AG10803 (cell line): ENCODE measurements at regions not wholly inside any gene's neighbourhood (a gene's known extent, or its start where the extent isn't known, plus 50 kb on each side); places are given as distances from the start of the nearest gene placed in this dataset.

Experiments used
- DNase-seq: peaks from one replicate; pipeline ENCODE4 v3.0.0; 2010; ENCODE audit warnings: low read depth
- H3K4me3 ChIP-seq: 2 replicates; pipeline ENCODE4 v1.5.1; 2011; ENCODE audit warnings: mild to moderate bottlenecking, low read length, control low read depth
- CTCF ChIP-seq: conservative IDR thresholded peaks from 2 replicates; pipeline ENCODE4 v1.5.1; 2011; ENCODE audit warnings: mild to moderate bottlenecking, low read length, control low read depth, inconsistent platforms

DNA sequence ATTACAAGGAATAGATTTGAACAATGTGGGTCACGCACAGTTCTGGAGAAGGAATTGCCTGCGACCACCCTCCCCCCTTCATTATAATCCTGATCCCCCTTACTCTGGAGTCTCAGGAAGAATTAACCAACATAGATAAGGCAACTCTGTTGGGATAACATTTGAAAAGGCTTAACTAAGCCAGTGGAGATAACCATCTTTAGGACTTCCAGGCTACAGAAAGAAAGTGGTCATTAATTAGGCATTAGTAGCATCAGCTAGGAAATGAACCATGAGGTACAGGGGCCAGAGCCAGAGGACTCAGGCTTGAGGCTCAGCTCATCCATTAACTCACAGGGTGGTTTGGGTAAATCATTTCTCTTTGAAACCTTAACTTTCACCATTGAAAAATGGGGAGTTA lies 720.0 kb upstream of the API5 start:
- no peak for TF ChIP-seq CTCF
- DNase-seq: no peak
- no peak overlapping the region for H3K4me3 ChIP-seq

DNA sequence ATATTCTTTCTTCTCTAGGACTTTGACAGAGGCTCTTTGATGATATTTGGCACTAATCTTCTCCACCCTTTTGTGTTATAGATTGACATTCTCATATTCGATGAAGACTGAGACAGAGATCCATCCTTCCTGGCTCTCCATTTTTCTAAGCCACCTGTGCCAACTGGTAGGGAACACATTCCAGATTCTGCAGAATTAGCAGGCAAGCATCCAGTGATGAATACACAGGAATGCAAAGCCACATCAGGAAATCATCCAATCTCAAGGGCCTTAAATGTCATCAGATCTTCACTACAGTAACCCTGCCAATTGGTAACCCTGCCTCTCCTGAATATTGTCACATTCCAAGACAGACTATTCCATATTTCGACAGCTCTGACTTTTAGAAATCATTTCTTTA lies 718.4 kb upstream of the API5 start:
- no peak overlapping the region for H3K4me3 ChIP-seq
- no peak for DNase-seq
- no peak for TF ChIP-seq CTCF

DNA sequence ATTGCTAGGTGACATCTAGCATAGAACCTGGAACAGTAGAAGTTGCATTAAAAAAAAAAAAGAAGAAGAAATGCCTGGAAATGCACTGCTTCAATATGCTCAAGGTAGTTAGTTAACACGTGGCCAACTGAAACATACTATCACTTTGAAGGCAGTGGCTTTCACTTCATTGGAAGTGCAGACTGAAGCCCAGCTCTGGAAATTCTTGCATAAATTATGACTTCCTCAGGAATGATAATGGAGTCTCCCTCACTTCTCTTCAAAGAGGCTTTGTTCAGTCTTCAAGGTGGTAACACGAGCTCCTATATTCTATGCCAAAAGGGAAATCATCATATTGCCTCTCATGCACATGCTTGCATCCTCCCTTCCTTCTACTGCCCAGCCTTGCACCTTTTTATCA lies 715.9 kb upstream of the API5 start:
- DNase-seq: no peak
- H3K4me3 ChIP-seq: no peak overlapping the region
- TF ChIP-seq CTCF: no peak

GRCh38 chr11:42596576-42597145 lies 715.1 kb upstream of the API5 start:
- TF ChIP-seq CTCF: no peak
- no peak for DNase-seq
- no peak overlapping the region for H3K4me3 ChIP-seq

- DNase-seq: no peak
- no peak for TF ChIP-seq CTCF
- no peak overlapping the region for H3K4me3 ChIP-seq
Observed at GRCh38 chr11:42598341-42598740, 713.5 kb upstream of the API5 start.

DNA sequence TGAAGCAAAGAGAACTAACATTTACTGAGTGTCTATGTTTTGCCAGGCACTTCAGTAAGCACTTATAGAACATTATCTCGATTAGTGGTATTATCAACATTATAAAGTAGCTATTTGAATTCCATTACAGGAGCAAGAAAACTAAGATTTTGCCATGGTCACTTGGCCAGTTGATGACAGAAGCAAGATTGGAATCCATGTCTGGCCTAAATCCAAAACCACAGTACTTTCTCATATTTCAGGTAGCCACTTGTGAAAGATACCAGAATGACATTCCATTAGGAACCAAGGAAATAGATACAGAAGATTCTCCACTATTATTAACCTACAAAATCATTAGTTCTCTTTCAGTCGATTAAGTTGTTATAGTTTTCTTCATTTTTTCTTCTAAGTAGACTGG lies 691.0 kb upstream of the API5 start:
- DNase-seq: no peak
- no peak for TF ChIP-seq CTCF

DNA sequence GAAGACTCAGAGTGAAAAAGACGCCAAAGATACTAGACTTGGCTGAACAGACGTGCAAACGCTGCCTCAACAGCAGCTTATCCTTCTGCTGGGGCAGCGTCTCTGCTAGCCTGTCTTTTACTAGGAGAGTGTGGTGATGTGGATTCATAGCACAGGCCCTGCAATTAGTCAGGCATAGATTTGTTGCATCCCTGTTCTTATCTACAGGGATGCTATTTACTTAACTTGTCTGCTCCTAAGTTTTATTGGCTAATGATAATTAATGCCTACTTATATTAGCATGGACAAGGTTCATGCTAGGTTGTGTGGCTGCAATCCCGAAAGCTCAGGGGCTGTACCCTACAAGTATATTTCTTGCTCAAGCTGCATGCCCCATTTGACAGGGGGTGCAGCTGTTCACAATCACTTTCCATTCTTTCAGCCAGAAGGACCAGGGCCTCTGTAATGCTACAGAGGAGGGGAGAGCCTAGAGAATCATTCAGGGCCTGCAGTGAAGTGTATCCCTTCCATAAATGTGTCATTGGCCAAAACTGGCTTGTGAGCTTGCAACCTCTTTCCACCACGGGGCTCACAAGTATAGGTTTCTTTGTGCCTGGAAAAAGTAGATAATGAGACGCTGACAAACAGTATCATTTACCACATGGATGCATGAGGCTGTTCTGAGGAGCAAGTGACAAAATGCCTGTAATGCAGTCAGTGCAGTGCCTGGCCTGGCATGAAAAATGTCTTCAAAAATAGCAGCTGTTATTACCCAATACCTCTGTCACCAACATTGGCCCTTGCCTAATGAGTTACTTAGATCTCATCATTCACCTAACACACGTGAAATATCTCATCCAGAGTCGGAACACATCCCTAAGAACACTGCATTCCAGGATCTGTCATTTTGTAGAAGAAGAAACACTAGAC lies 685.8 kb upstream of the API5 start:
- no peak for DNase-seq
- H3K4me3 ChIP-seq: no peak overlapping the region
- no peak for TF ChIP-seq CTCF

More for the DNA sequence above, 691.0 kb upstream of the API5 start:
- H3K4me3 ChIP-seq: no peak overlapping the region
